Left ventricle myocardium superior (tissue), 1 donor: ENCODE measurements at regions not wholly inside any gene's neighbourhood (a gene's known extent, or its start where the extent isn't known, plus 50 kb on each side); places are given as distances from the start of the nearest gene placed in this dataset.

Experiments used
- ATAC-seq: fragments of 200-7000 bp; cut with Tn5 transposase; one replicate; pipeline ENCODE4 v1.9.1; 2020; ENCODE audit warnings: mild to moderate bottlenecking, moderate library complexity
- DNase-seq: peaks from one replicate; pipeline ENCODE4 v3.0.0-alpha.2; 2020
- intact Hi-C: fragments of 100-400 bp; cut with micrococcal nuclease; formaldehyde crosslinking; loops from one replicate; pipeline ENCODE4 v1.11.0; 2022
- donor health status: DM: no; HTN: yes; CAD: no; lungs with severe emphysema.

DNA sequence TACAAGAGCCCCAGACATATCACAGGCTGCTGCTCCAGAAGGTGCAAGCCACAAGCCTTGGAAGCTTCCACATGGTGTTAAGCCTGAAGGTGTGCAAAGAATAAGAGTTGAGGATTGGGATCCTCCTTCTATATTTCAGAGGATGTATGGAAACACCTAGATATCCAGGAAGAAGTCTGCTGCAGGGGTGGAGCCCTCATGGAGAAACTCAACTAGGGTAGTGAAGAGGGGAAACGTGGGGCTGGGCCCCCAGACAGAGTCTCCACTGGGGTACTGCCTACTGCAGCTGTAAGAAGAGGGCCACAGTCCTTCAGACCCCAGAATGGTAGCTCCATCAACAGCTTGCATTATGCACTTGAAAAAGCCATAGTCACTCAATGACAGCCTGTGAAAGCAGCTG, 1444.0 kb downstream of the SLITRK1 start:
- ATAC-seq (no peak), DNase-seq (no peak)
- intact Hi-C loops, result no loop called here

DNA sequence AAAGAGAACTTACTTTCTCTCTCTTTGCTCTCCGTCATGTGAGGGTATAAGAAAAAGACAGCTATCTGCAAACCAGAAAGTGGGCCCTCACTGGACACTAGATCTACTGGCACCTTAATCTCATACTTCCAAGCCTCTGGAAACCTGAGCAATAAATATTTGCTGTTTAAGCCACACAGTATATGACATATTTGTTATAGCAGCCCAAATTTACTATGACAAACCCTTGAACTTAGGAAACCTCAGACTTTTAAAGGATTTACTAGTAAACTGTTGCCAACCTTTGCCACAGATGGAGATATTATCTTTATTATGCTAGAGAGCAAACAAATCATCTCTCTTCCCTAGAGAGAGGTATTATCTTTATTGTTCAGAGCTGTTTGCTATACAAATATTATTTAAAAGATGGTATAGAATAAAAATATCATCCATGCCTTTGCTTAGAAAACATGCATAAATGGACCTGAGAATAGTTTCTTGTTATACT, 1446.1 kb downstream of the SLITRK1 start:
- no peak for DNase-seq
- ATAC-seq, result no peak
- intact Hi-C loops, result no loop called here

DNA sequence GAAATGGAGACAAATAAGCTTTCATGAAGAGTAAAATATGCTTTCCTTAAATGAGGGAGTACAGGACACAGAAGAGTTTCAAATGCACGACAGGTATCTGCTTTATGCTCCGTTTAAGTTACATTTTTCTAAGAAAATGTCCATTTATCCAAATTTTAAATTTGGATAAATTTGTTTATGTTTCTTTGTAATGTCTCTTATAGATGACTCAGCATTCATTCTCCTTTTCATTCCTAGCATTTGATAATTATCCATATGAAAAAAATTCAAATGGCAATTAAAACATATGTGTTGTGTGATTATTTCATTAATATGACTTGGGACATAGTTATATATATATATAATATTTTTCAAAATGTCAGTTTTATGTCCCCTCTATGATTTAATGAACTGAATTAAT, 1449.3 kb downstream of the SLITRK1 start:
- intact Hi-C loops, result no loop called here
- no peak for DNase-seq
- ATAC-seq, result no peak

DNA sequence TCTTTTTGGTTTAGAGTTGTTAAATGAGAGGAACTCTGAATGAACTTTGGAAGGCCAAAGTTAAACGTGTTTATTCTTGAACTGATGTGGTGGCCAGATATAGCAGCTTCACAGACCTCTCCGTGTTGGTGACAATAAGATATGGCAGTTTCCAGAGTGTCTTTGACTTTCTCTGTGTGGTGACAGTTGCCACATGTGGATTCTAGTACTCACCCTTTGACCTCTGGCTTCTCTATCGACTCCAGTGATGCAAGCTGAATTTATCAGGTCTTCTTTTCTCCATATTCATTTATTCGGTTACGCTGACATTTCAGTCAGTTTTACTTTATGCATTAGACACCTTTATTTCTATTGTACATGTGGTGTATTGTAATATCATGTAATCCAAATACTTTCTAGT, 1469.5 kb downstream of the SLITRK1 start:
- DNase-seq (no peak), ATAC-seq (no peak)
- intact Hi-C loops, result no loop called here

DNA sequence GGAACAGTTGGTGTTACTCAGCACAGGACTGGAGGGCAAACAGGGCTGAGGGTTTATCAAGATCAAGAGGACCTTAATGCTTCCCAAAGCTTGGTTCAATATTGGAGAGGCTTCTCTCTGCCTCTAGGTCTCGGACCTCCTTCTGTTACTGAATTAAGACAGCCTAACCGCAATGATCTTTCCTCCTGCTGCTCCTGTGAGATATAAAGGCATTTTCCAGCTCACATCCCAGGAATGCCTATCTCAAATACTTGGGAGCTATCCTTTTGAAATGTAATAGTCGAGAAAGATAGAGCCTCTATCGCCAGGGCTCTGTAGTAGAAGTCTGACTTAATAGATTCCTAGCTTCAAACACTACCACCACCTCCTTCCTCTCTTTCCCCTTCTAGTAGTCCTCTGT, 1475.0 kb downstream of the SLITRK1 start:
- DNase-seq (no peak), ATAC-seq (no peak)
- intact Hi-C loops, result no loop called here

DNA sequence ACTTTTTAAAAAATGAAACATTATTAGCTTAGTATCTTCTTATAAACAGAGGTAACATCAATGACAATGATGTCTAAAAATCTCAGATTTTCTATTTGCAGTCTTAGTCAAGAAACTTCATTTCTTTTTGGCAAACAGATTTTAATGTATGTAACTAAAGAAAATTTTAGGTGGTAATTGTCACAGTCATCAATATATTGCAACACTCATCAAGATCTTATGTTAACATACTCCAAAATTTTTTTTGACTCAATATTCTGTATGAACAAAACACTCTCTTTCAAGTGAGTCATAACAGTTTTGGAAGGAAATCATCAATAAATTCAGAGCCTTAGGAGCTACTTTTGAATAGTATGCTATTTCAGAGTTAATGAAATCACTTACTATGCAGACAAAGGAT, 1507.6 kb downstream of the SLITRK1 start:
- no peak for ATAC-seq
- DNase-seq, result no peak
- intact Hi-C loops, result no loop called here

DNA sequence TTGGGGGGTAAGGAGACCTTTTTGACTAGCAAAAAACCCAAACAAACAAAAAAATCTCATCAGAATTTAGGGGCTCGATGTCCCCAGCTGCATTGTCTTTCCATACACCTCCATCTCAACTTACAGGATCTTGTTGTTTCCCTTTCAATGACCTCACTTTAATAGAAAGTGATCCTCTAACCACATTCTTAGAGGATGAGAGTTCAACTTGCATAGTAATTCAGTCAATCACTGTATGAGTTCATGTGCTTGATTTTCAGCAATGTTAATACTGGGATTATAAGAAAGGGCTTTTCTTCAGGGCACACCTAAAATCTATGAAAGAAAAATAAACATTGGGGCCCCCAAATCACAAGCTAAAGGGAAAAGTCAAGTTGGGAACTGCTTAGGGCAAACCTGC, 1512.0 kb downstream of the SLITRK1 start:
- no peak for ATAC-seq
- intact Hi-C loops, result no loop called here

DNA sequence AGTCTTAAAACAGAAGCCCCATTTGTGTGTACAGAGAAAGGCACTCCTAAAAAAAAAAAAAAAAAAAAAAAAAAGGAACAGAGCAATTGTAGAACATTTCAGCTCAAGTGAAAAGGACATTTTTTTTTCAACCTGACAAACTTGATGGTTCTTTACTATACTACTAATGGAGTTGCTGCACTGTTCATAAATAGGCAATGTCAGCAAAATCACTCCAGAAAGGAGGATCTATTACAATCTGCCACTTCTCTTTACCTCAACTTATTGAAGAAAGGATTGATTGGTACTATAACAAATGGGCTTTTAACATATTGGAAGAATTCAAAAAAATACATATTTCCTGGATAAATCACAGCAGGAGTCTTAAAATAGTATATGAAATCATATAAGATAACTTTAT, 1517.7 kb downstream of the SLITRK1 start:
- ATAC-seq (no peak), DNase-seq (no peak)
- intact Hi-C loops, result no loop called here

More for the DNA sequence above, 1512.0 kb downstream of the SLITRK1 start:
- no peak for DNase-seq

DNA sequence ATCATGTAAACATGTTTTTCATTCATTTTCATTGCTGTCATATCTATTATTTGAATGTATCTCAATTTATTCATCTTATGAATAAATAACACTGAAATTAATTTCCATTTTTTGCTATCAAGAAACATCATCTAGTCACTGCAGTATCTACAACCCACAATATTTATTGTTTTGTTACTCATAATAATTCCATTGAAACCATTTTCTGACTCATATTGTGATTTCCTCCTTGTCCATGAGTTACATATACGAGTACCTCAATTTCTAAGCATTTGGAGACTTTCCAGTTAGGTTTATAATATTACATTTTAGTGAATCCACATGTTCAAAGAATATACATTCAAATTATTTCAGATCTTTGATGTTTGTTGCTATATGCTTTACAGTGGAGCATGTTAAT, 1524.0 kb downstream of the SLITRK1 start:
- no peak for DNase-seq
- intact Hi-C loops, result no loop called here
- ATAC-seq, result no peak

DNA sequence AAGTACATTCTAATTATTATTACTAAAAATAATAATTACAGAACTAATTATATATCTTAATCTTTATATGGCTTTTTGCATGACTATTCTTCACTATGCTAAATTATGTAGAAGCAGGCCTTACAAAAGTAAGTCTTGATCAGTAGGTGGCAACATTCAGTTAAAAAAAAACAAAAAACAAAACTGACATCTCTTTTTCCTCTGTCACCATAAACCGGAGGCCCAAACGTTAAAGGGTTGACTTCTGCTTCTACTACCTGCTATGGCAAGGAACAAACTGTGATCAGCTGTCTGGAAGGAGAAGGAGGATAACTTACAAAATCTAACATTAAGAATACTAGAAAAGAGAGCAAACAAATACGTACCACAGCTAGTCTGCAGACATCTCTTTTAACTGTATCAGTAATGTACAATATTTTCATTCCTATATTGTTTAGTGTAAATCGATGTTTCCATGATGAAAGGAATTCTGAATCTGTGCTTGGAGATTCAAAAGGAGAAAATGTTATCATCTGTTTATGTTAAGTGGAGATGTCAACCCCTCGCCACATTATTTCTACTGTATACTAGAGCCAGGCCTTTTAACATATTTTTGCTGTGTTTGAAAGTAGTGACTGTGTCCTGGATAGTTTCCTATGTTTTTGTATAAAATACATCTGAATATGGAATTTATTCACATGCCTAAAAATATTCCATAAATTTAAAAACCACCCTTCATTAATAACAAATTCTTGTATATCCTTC, 1525.4 kb downstream of the SLITRK1 start:
- DNase-seq (no peak), ATAC-seq (no peak)
- intact Hi-C loops, result no loop called here

DNA sequence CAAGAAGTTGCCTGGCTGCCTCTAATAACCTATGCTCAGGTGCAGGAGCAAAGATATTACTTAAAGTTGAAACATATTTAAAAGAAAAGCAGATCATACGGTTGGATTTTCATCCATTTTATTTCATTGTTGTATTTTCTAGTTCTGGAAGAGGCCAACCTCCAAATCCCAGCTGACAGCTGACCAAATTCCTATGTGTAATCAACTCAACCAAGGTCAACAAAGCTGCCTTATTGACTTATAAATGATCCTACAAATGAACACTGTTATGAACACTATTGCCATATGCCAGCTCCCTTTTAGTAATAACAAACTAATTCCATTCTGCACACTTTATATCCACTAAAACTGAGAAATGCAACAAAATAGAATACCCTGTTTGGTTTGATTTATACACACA, 1537.4 kb downstream of the SLITRK1 start:
- intact Hi-C loops, result no loop called here
- DNase-seq (no peak), ATAC-seq (no peak)

DNA sequence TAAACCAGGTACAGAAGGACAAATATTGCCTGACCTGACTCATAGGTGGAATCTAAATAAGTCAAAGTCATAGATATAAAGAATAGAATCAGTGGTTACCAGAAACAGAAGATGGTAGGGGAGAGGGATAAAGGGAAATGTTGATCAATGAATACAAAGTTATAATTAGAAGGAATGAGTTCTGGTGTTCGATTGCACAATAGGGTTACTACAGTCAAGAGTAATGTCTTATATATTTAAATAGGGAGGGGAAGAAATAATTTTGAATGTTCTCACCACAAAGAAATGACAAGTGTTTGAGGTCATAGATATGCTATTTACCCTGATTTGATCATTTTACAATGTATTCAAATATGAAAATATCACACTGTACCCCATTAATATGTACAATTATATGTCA, 1541.2 kb downstream of the SLITRK1 start:
- DNase-seq (no peak), ATAC-seq (no peak)
- intact Hi-C loops, result no loop called here

DNA sequence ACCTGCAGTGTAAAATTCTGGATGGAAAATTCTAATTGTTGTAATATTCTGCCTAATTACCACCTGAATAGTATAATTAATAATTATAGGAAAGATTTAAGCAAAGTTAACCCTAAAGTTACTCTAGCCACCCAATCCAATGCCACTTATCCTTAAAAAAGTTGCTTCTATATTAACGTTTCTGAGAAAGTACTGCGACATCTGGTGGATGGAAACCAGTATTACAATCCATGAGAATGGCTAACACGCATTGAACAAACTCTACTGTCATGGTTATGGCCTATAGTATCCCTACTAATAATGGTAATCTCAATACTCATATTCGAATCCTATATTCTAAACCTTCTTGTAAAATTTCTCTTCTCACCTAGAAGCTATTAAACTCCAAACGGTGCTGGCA, 1551.8 kb downstream of the SLITRK1 start:
- DNase-seq (no peak), ATAC-seq (no peak)
- intact Hi-C loops, result no loop called here

DNA sequence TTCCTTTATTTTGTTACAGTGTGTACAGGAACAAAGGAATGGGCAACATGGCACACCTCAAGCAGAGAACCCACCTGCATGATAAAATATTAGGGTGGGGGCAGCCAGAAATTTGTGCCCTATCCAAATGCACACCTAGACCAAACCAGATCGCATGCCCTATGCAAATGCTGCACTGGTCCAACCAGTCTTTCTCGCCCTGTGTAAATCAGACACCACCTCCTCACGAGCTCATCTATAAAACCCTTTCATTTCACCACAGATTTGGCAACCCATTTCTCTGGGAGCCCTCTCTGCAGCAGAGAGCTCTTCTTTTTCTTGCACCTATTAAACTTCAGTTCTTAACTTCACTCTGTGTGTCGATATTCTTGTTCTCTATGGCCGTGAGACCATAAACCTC, 1559.2 kb downstream of the SLITRK1 start:
- intact Hi-C loops, result no loop called here
- DNase-seq (no peak), ATAC-seq (no peak)

DNA sequence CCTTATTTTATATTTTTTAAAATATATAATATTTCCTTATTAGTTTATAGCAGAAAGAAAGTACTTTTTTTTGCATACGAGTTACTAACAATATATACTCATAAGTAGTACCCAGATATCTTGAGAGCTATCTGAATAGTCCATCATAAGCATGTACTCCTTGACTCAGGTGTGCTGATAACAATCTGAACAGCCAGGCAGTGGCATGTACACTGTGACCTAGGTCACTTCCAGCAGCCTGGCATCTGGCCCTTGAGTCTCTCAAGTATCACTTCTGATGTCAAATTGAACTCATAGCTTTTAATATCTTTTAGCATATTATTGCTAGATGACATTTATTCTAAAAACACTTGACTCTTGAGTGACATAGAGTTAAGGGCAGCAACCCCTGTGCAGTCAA, 1576.7 kb downstream of the SLITRK1 start:
- DNase-seq, result no peak
- intact Hi-C loops, result no loop called here

DNA sequence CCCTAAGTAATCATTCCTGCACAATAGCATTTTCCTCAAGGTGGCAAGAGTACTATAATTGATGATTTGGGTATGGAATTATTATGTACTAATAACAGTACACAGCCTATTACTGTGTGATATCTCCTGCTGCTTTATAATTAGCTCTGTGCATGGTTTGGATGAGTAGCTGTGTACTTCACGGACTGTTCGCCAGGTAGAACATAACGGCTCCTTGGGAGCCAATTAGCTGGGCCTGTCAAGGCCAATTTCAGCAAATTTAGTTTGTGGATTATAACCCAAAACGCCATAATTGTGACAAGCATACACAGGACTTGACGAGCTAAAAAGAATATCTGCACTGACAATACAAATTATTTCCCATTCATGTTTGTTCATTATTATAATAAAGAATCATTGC, 1584.2 kb downstream of the SLITRK1 start:
- no peak for DNase-seq
- intact Hi-C loops, result no loop called here
- no peak for ATAC-seq

More for the DNA sequence above, 1576.7 kb downstream of the SLITRK1 start:
- no peak for ATAC-seq

DNA sequence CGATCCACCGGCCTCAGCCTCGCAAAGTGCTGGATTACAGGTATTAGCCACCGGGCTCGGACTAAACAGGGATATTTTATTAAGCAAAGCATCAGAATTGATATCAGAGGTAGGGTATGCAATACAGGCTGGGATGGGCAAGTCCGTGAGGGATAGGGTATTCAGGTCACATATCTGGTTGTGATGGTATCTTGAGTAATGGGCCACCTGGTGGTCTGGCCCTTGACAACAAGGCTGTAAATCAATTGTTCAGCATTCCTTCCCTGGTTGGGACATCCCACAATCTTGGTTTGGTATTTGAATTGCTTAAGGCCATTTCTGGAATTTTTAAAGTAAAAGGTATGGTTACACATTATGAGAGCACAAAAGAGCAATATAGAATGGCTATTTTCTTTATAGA, 1588.0 kb downstream of the SLITRK1 start:
- ATAC-seq (no peak), DNase-seq (no peak)
- intact Hi-C loops, result no loop called here

DNA sequence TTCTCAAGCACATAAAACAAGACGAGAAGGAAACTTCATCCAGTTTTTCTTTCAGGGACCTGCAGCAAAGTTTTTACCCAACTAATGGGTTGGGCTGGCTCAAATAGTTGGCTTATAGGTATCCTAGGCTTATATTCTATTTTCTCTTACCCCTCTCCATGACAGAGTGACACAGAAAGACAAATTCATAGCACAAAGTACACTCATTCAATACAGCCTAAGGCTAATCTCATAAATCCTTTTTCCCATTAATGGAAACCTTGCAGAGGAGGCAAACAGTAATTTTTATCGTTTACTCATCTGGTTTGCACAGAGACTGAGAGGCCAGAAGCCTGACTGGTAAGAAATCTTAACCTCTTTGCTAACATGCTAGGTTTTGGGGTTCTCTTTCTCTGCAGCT, 1589.9 kb downstream of the SLITRK1 start:
- no peak for DNase-seq
- intact Hi-C loops, result no loop called here

DNA sequence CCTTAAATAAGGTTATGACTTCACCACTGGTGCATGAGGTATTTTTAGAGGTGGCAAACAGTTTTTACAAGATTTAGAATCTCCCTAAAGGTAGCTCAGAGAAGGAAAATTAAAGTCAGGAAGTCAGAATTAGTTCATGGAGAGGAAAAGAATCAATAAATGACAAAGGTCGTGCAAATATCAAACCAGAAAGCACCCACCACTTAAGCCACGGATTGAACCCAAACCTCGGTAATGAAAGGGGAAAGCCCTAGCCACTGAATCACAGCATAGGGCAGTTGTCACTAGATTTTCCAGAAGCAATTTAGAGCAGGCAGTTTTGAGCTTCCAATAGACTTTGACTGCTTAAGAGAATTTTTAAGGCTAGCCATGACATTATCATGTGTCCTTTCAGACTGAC, 1590.4 kb downstream of the SLITRK1 start:
- ATAC-seq, result no peak
- DNase-seq, result no peak
- intact Hi-C loops, result no loop called here

More for the DNA sequence above, 1589.9 kb downstream of the SLITRK1 start:
- no peak for ATAC-seq

DNA sequence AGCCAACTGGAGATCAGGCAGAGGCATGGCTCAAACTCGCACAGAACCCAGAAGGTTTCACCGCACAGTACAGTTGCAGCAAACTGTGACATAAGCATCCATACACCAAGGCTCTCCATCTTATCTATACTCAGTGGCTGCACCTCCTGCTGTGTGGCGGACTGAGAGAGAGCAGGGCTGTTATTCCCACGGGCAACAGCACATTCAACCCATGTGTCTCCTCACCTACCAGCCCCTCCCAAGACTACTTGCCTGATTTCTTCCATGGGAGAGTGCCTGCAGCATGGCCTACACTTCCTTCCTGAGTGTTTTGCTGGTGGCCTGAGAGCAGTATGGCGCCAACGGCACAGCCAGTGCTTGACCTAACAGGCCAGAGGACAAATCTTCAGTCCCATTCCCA, 1606.6 kb downstream of the SLITRK1 start:
- intact Hi-C loops, result no loop called here
- DNase-seq, result no peak
- no peak for ATAC-seq

DNA sequence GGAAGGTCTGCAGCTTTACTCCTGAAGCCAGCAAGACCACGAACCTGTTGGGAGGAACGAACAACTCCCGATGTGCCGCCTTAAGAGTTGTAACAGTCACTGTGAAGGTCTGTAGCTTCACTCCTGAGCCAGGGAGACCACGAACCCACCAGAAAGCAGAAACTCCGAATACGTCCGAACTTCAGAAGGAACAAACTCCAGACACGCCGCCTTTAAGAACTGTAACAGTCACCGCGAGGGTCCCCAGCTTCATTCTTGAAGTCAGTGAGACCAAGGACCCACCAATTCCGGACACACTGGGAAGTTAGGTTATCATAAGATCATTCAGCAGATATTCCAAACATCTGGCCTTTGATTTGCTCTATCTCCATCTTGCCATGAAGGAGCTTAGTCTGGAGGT, 1623.0 kb downstream of the SLITRK1 start:
- intact Hi-C loops, result no loop called here
- DNase-seq, result no peak
- no peak for ATAC-seq
